HG02938 (cell line): ENCODE measurements at regions not wholly inside any gene's neighbourhood (a gene's known extent, or its start where the extent isn't known, plus 50 kb on each side); places are given as distances from the start of the nearest gene placed in this dataset.
"Not testable (repeated sequence)": the region's sequence is repeated elsewhere in the genome, so short reads cannot be mapped to it uniquely, and the experiment has no call there.

Source experiments
- ATAC-seq: cut with Tn5 transposase; IDR thresholded peaks from one replicate; pipeline ENCODE4 v1.9.1; 2021; ENCODE audit warnings: mild to moderate bottlenecking, moderate library complexity; ENCODE audit not compliant: unreplicated experiment

GRCh38 chr17:27944546-27945332, 51.6 kb upstream of the LYRM9 start:
- peak; percentile 61 for ATAC-seq

- peak; percentile 17 for ATAC-seq
These were observed 52.1 kb upstream of the LYRM9 start for GRCh38 chr17:27945333-27945616.

GRCh38 chr17:27945953-27946352, 52.8 kb upstream of the LYRM9 start:
- ATAC-seq, result no peak

- no peak for ATAC-seq
These were observed 53.3 kb upstream of the LYRM9 start for GRCh38 chr17:27946513-27946912.

GRCh38 chr17:27947005-27947406, 53.8 kb upstream of the LYRM9 start:
- no peak for ATAC-seq

GRCh38 chr17:27949304-27949703, 56.1 kb upstream of the LYRM9 start:
- no peak for ATAC-seq

GRCh38 chr17:27950225-27950624, 57.1 kb upstream of the LYRM9 start:
- not testable (repeated sequence) for ATAC-seq

GRCh38 chr17:27950995-27951394, 57.8 kb upstream of the LYRM9 start:
- no peak for ATAC-seq

- ATAC-seq, result no peak
These were observed 58.7 kb upstream of the LYRM9 start for GRCh38 chr17:27951872-27952271.

- ATAC-seq, result no peak
These were observed 59.2 kb upstream of the LYRM9 start for GRCh38 chr17:27952366-27952765.

GRCh38 chr17:27954548-27955495, 61.7 kb upstream of the LYRM9 start:
- no peak for ATAC-seq

GRCh38 chr17:27956601-27957445, 63.7 kb upstream of the LYRM9 start:
- no peak for ATAC-seq

- not testable (repeated sequence) for ATAC-seq
These were observed 64.3 kb upstream of the LYRM9 start for GRCh38 chr17:27957446-27957793.

GRCh38 chr17:27958708-27959381, 65.7 kb upstream of the LYRM9 start:
- no peak for ATAC-seq

- no peak for ATAC-seq
These were observed 66.2 kb upstream of the LYRM9 start for GRCh38 chr17:27959382-27959709.

- ATAC-seq, result no peak
These were observed 67.2 kb upstream of the LYRM9 start for GRCh38 chr17:27960183-27960849.

GRCh38 chr17:27962581-27962980, 69.4 kb upstream of the LYRM9 start:
- not testable (repeated sequence) for ATAC-seq

- ATAC-seq, result no peak
These were observed 72.1 kb upstream of the LYRM9 start for GRCh38 chr17:27965224-27965623.

GRCh38 chr17:27968206-27968732, 74.2 kb upstream of the NLK start:
- ATAC-seq, result no peak

- ATAC-seq, result no peak
These were observed 71.9 kb upstream of the NLK start for GRCh38 chr17:27970587-27970986.
